ENCODE measurements at regions not wholly inside any gene's neighbourhood (a gene's known extent, or its start where the extent isn't known, plus 50 kb on each side); places are given as distances from the start of the nearest gene placed in this dataset.

DNA sequence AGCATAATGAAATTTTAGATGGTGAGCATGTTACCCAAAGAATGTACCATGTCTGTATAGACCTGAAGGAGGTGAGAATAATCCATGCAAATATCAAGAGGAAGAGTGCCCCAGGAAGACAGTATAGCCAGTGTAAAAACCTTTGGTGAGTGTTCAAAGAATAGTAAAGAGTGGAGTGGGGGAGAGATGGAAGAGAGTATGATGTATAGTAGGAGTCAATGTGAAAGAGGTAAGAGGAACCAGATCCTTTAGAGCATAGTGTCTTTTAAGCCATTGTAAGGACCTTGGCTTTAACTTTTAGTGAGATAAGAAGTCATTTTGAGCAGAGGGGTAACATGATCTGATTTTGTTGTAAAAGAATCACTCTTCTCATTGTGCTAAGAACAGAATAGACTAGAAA is 1052.3 kb upstream of the ZEB2 start:
- TF ChIP-seq, protein P1, sequence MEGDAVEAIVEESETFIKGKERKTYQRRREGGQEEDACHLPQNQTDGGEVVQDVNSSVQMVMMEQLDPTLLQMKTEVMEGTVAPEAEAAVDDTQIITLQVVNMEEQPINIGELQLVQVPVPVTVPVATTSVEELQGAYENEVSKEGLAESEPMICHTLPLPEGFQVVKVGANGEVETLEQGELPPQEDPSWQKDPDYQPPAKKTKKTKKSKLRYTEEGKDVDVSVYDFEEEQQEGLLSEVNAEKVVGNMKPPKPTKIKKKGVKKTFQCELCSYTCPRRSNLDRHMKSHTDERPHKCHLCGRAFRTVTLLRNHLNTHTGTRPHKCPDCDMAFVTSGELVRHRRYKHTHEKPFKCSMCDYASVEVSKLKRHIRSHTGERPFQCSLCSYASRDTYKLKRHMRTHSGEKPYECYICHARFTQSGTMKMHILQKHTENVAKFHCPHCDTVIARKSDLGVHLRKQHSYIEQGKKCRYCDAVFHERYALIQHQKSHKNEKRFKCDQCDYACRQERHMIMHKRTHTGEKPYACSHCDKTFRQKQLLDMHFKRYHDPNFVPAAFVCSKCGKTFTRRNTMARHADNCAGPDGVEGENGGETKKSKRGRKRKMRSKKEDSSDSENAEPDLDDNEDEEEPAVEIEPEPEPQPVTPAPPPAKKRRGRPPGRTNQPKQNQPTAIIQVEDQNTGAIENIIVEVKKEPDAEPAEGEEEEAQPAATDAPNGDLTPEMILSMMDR (IDR thresholded peaks at IDR 0.05), result no peak
- TF ChIP-seq POLR2A (IDR thresholded peaks at IDR 0.05), result no peak
